IPS DF 4.7 (cell line): ENCODE measurements at regions not wholly inside any gene's neighbourhood (a gene's known extent, or its start where the extent isn't known, plus 50 kb on each side); places are given as distances from the start of the nearest gene placed in this dataset.
"Not testable (repeated sequence)": the region's sequence is repeated elsewhere in the genome, so short reads cannot be mapped to it uniquely, and the experiment has no call there.

Experiments used
- DNase-seq: peaks from one replicate; pipeline ENCODE4 v3.0.0-alpha.2; 2013; ENCODE audit warnings: low spot score; ENCODE audit errors: extremely low read depth

DNA sequence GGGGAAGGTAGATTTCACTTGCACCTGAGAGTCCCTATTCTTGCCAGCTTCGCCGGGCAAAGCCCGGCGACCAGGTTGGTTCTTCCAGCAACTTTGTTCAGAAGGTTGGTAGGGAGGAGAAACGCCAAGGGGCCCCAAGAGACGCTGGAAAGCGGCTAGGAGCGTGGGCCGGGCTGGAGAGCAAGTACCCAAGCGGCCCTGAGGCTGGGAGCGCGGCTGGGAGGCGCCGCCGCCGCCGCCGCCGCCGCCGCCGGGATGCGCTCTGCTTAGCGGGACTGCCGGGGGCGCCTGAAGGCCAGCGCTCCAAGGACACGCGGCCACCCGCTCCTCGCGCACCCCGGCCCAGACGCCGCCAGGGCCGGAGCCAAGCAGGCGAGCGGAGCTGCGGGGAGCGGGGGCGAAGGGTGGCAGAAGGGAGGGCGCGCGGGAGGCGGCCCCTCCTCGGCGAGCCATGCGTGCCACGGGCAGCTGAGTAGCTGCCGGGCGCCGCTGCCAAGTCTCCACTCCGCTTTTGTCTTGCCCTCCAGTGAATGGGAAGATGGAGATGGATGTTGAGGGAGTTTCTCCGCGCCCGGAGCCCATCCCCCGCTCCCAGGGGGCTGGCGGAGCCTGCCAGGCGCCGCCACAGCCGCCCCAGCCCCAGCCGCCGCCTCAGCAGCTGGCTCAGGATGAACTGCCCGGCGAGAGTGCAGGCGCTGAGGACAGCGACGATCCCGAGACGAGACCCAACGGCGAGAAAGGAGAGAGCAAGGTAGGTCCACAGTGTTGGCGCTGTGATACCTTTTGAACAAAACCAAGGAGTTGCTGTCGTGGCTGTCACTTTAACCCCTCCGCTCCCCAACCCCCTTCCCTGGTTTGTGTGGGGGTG, 227.4 kb upstream of the AZI2 start:
- DNase-seq, result no peak

DNA sequence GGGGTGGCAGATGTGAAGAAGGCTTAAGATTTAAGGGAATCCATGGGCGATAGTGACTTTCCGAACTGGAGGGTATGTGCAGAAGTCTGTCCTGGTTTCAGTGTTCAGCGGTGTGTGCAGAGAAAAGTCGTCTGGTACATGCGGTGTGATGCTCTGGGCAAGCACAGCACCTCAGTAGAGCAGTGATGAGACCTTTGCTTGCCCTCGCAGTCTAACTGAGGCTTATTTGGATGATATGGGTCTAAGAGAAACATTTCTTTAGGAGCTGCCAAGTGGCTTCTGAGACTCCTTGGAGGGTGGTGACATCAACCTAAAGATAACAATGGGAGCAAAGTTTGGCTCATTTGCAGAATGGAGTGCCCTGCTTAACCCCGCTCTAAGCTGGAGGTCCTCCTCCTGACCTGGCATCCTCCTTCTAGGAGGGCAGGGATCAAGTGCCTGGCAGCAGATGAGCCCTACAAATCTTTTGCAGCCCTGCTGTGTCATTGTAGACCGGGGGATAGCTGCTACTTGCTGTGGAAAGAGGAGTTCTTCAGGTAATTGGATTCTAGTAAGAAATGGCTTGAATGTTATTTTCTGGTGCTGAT, 228.1 kb upstream of the AZI2 start:
- DNase-seq, result no peak

DNA sequence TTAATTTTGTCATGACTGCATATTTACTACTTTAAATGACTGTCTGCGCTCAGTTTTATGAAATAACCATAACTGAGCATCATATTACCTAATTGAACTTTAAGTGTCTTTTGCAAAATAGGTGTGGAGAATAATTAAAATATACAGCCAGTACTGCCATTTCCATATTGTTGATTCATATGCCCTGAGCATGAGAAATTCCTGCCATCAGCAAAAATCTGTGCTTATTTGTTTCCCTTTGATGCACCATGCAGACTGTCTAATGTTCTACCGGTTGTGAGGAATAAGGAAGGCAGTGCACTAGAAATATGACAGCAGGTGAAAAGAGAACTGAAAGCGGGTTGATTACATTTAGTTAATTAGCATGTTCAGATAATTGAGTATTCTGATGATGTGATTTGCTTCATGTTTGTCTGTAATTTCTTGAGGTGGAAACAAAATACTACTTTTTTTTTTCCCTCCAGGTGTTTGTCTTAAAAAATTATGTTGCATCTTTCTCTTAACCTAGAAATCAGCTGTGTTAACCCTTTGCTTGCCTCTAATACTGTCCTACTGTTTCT, 229.4 kb upstream of the AZI2 start:
- no peak for DNase-seq

DNA sequence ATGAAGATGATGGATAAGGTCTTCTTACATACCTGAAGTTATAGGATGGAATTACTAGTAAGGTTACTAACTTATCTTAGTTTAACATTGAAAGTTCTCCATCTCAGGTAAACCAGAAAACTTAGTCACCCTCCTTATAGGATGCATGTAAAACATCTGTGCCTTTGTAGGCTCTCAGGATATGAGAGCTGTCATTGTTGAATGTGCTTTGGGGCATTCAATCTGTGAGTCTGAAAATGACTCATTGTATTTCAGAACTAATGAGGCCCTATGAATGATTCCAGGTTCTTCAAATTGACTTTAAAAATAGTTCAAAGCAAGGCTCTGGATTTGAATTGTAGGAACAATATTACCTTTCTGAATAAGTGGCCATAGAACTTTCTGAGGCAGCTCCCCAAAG, 237.7 kb upstream of the AZI2 start:
- no peak for DNase-seq

DNA sequence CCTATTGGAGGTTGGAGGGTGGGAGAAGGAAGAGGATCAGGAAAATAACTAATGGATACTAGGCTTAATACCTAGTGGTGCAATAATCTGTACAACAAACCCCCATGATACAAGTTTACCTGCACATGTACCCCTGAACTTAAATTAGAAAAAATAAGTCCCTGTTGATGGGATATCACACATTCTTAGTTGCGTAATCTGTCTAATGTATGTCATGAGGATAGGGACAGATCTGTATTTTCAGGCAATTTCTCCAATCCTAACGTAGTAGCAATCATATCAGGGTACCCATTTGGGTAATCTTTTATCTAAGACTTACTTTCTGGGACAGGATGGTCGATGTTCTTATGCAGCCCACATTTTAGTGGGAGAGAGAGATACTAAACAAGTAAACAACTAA, 239.1 kb upstream of the AZI2 start:
- DNase-seq, result no peak

DNA sequence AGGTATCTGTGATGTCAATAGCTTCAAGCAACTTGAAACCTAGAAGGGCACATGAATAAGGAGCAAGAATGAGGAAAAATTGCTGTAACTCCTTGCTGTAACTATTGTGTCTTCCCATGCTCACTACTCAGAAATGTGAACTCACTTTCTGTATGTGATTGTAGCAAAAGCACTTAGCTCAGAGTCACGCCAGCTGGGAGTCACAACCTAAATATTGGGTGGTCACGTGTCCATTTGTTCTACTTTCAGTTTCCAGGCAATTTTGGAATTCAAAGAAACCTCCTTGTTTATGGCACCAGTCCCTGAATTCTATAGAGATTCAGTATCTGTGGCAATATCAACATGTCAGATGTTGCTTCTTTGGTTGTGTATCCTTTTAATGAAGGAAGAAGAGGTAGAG, 241.6 kb upstream of the AZI2 start:
- no peak for DNase-seq

DNA sequence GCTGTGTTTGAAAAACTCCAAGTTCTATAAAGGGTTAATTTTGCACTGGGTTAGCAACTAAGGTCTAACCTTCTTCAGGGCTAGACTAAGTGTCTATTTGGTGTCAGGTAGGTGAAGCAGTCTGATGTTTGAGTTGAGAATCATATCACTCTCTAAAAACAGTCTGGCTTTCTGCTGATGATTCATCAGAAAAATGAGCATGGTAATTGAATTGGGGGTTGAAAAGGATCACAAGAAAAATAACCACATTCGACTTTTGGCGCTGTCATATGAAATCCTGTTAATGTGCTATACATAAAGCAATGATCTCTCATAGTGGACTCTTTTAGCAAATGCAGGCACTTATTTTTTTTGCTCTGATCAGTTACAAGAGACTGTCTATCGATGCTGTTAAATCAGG, 242.2 kb upstream of the AZI2 start:
- no peak for DNase-seq

DNA sequence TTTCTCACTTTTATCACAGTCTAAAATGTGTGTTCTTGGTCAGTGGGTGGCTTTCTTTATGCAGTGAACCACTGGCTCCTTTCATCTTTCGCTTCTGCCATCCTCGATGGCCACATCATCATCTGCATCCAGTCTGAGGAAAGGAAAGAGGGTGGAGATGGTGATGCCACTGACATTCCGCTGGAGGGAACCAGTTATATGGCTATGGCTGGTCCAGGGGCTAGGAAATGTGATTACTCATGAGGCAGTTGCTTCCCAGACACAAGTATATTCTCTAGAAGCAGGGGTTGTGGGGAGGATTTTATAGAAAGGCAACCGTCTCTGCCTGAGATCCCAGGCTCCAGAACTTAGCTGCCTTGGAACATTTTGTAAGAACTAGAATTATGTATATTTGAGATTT, 246.7 kb upstream of the AZI2 start:
- no peak for DNase-seq

DNA sequence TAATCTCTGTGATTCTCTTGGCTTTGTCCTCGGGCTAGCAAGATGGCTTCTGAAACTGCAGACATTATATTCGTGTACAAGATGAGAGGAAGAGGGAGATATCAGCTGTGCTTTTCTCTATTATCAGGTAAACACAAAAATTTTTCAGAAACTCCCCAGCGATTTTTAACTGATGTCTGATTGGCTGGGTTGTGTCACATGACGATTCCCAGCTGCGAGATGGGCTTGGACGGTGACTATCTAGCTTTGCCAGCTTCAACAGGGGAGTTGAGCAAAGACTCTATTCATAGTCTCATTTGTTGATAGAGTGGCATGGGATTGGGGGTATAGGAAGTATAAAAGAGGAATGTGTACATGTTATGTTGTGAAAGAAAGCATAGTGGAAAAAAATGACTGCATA, 248.8 kb upstream of the AZI2 start:
- DNase-seq, result no peak

DNA sequence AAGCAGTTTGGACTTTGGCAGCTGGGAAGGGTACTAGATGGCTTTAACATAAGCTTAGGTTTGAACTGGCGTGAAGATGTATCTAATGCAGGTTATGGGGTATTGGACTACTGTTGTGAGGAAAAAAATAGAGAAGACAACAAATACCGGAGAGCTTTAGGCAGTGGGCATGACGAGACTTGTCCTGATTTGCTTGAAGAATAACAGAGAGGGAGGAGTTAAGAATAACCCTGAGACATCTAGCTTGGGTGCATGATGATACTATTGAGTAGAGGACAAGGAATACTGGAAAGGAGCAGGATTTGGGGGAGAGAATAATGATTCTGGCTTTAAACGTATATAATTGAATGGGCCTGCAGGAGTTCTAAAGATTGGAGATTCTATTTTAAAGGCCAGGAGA, 249.5 kb upstream of the AZI2 start:
- no peak for DNase-seq

DNA sequence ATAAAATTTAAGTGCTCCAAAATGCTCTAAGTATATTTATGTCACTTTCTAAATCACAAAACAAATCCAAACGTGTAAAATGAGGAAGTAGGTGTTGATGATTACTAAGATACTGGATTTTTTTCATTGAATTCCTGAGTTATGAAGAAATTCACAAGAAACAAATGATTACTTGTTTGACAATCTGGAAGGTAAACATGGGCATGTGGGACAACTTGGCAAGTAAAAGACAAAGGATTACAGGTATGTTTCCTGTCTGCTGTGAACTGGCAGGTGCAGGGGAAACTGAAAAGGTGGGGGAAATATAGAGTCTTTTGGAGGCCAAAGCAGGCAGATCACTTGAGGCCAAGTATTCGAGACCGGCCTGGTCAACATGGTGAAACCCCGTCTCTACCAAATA, 252.7 kb upstream of the AZI2 start:
- DNase-seq, result no peak

DNA sequence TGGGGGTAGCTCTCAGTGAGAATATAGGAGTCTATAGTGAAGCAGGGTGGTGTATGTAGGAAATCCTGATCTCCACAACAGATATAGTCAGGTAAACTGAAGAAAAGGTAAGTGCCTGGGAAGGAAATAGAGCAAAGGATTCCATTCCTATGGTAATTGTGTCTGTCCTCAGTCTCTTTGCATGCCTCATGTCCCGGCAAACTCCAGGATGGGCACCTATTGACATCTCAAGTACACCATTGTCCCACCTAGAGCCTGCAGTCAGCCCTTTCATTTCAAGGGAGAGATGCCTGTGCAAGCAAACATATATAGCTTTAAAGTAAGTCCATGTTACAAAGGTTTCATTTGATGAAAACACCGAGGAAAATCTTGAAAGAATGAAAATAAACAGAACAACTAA, 257.7 kb upstream of the AZI2 start:
- DNase-seq, result no peak

DNA sequence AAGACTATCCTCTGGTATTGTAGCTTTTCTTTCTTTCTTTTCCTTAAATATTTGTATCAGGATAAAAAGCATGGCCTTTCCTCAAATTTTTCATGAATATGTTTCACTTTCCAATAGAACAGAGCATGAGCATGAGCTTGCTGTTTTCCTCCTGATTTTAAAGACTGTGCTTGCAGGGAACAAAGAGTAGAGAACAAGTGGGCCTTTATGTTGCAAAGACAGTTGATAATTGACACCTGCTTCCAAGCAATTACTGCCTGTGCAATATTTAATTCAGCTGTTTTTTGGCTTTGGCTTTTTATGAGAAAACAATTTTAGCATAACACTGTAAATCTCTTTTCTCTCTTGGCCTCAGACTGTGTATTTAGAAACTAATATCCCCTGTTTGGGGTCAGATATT, 263.6 kb upstream of the AZI2 start:
- DNase-seq, result no peak

DNA sequence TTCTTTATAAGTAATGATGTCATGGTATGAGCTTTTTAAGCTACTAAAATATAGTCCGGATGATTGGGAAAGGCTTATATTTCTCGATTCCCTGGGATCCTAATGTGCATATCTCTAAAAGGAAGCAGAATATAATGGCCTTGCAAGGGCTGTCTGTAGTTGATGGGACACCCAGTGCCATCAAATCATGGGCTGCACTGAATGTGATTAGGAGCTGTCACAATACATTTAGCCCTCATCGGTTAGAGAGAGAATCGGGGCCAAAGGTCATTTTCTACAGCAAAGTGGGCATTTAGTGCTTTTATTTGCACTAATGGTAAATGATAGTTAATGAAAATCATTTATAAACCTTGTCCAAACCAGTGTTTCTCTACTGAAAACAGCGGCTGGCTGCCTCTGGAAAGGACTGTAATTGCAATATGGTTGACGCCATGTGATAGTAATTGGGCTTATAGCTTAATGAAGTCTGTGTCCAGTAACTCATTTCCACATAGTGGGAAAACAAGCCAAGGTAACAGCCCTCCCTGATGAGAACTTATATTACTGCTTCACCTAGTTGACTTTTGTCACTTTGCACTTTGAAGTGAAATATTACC, 265.0 kb upstream of the AZI2 start:
- no peak for DNase-seq

DNA sequence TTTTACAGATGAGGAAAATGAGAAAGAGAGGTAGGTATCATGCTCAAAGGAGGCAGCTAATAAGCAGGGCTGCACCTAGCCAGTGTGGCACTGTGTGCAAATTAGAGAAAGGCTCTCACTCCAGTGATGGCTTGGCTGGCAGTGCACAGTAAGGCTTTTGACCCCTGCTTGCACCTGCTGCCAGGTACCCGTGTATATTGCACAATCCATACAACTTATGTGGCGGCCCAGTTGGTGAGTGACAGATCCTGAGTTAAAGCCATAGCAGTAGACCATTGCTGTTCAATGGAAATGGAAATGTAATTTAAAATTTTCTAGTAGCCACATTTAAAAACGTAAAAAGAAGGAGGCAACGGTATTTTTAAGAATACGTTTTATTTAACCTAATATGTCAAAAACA, 266.4 kb upstream of the AZI2 start:
- DNase-seq, result no peak

DNA sequence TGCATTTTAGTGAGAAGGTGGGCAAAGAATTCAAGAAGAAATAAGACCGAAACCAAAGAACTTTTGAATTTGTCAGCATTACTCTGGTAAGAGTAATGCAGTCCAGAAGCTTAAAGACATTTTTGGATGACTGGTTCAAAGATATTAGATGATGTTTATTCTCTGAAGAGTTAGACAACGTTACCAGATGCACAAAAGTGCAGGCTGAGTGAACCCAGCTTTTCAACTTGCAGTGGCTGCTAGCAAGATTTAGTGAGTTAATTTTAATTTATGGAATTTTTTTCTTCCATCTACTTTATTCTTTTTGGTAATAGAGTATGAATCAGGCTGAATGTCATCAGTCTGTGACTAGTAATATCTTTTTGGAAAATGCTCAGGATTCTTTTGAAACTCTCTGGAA, 267.3 kb upstream of the AZI2 start:
- DNase-seq, result no peak

DNA sequence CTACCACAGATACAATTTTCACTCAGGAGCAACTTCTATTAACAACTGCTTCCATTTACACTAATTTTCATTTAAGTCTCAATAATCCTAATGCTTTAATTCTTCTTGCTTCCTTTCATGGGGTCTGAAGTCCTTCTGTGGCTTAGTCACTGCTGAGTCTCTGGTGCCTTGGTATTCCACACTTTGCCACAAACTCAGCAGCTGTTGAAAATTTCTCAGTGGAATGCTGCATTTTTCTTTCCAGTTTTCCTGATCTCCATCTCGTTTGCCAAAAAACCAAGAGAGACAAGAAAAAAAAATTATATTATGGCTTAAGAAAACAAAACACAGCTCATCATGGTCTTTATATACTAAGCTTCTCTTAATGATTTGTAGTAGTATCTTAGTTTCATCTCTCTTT, 269.2 kb upstream of the AZI2 start:
- DNase-seq, result no peak

DNA sequence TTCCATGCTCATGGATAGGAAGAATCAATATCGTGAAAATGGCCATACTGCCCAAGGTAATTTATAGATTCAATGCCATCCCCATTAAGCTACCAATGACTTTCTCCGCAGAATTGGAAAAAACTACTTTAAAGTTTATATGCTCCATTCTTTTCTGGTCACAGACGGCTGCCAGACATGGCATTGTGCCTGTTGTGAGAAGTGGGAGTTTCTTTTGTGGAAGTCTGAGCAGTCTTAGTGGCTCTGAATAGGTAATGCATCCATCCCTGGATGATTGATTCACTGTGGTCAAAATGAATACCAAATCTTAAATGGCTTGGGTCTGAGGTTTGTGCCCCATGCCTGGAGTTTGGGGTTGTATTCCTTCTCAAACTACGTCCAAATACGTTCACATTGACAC, 274.5 kb upstream of the AZI2 start:
- DNase-seq, result no peak

DNA sequence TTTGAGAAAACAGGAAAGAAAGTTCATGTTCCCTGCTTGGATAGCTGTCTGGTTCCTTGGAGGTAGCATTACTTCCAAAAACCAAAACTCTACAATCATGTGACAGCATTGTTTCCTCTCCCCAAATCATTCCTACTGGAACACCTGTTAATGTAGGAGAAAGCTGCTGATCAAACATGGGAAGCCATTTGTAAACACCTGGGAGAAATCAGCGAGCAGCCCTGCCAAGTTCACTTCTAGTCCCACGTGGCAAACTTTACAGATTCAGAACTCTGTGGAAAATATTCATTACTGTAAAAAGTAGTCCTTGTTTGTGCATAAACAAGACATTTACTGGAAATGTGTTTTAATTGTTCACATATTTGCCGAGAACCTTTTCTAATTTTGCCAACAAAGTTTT, 275.5 kb upstream of the AZI2 start:
- no peak for DNase-seq

DNA sequence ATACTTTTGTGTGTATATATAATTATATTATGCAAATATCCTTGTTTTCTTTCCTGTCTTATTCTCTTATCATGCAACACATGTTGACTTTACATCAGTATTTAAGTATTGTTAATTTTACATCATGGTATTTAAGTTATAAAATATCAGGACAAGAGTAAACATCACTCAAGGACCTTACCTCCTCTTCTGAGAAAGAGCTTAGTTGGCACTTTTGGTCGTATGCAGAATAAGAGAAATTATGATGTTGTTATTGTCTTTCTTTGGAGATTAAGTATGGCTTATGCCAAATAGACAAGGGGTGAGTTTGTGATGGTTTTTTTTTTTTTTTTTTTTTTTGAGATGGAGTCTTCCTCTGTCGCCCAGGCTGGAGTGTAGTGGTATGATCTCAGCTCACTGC, 279.2 kb upstream of the AZI2 start:
- not testable (repeated sequence) for DNase-seq

DNA sequence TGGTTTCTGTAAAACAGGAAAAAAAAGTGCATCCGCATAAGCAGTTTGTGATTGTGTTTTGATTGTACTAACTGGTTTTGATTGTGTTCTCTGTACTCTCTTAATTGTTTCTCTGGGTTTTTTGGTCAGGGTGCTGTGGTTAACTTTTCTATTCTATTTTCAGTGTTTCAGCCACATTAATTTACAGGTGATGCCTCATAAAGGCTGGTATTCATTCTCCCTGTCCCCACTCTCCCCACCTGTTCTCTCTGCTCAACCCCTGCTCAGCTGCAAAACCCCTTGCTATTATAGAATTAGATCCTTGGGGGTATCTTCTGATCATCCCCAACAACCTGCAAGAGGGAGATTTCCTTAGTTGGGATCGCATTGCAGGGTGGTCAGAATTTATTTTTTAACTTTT, 285.4 kb upstream of the AZI2 start:
- DNase-seq, result no peak

DNA sequence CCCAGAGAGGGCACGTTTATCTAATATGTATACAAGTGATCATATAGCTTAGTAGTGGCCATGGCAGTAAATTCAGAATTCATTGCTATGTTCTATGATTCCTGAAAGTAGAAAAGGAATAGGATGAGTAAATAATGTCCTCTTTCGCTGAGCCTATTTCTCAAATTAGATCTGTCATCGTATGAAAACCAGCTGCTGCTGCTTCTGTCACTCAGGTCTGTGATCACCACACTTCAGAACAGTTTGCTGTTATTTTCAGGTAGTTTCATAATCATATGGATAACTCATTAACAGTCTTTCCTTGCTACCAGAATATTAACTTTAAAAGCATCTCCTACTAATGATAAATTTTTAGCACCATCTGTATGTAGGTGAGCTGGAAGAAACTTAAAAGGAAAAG, 289.1 kb upstream of the AZI2 start:
- no peak for DNase-seq

DNA sequence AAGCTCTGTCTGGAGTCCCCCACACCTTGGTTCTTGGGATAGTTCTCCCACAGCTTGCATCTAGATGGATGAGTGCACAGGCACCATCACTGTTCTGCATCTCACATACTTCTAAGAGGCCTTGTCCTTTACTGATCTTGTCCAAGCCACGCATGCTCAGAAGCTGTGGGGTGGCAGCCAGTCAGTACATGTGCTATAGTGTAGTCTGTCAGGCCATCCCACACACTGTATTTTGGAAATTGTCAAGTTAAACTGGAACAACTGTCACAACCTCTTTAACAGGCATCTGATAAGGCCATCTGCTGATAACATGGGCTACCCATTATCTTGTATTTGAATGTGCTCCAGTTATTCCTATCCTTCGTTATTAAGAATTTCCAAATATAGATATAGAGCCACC, 296.5 kb upstream of the AZI2 start:
- DNase-seq, result no peak
